ENCODE measurements at regions not wholly inside any gene's neighbourhood (a gene's known extent, or its start where the extent isn't known, plus 50 kb on each side); places are given as distances from the start of the nearest gene placed in this dataset.

DNA sequence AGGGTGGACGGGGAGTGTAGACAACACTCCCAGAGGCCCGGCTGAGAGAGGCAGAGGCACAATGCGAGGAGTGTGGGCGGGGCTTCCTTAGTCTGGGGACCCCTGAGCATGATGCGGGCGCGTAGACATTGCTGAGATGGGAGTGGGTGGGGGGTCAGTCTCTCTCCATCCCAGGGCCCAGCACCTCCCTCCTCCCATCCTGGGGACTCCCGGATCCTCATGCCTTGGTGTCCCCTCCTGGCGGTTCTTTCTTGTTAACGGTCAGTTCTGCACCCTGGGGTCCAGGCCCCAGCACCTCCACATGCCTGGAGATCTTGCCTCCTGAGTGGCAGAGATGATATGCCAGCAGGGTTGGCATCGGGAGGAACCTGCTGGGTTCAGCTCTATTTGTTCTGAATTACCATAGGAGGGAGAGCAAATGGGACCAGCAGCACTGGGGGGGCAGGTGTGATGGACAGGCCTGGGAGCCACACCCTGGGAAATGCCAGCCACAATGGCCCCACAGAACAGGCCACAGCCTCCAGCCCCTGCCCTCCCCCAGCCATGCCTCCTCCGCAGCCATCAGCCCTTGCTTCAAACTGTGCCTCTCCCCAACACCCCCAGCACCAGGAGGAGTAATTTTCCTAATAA lies 55.7 kb downstream of the RTL6 start:
- Histone ChIP-seq H3K9me3 (ENCODE audit: control insufficient read depth, insufficient read depth, low read length) (no peaks in the 10 kb centered on the region), H3K4me1 (ENCODE audit: control insufficient read depth, insufficient read depth, low read length) (no peaks in the 10 kb centered on the region)

DNA sequence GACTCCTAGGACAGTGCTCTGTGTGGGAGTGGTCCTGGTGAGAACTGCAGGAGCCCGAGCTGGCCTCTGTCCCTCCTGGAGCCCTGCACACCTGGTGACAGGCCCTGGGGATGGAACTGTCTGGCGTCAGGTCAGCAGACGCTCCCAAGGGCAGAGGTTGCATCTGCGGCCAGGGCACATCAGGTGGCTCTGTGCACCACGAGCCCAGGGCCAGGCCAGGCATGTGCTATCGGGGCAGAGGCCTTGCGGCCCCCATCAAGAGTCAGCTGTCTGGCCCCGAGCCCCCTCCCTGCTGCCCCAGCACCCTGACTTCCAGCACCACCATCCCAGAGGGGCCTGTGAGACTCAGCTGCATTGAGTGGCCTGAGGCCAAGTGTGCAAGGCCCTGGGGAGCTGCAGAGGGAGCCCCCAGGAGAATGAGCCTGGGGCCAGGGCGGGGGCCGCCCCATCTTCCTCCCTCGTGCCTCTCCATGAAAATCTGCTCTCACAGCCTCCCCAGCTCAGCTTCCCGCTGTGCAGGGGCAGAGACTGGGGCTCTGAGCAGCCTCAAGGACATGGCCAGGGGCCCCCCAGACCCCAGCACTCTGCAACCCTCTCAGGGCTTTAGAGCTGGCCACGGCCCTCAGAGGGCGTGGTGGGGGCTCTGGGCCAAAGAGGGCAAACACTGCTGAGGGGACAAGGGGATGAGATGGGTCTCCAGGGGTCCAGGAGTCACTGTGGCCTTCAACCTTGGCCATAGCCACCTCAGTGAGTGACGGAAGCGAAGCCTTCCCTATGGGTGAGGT lies 56.4 kb downstream of the RTL6 start:
- Histone ChIP-seq H3K9ac (ENCODE audit: low read depth, low read length) (no peak overlapping the region), H3K4me3 (ENCODE audit: low read depth, low read length) (no peak overlapping the region), H3K27ac (ENCODE audit: low read depth, low read length) (no peak overlapping the region), H3K4me1 (ENCODE audit: control insufficient read depth, insufficient read depth, low read length) (no peaks in the 10 kb centered on the region), H3K36me3 (ENCODE audit: control insufficient read depth, insufficient read depth, low read length) (no peaks in the 10 kb centered on the region), H3K27me3 (ENCODE audit: control insufficient read depth, insufficient read depth, low read length) (no peaks in the 10 kb centered on the region), H3K9me3 (ENCODE audit: control insufficient read depth, insufficient read depth, low read length) (no peaks in the 10 kb centered on the region)

More for the DNA sequence above, 55.7 kb downstream of the RTL6 start:
- Histone ChIP-seq H3K27me3 (ENCODE audit: control insufficient read depth, insufficient read depth, low read length) (no peaks in the 10 kb centered on the region), H3K27ac (ENCODE audit: low read depth, low read length) (no peak overlapping the region), H3K36me3 (ENCODE audit: control insufficient read depth, insufficient read depth, low read length) (no peaks in the 10 kb centered on the region), H3K4me3 (ENCODE audit: low read depth, low read length) (no peak overlapping the region), H3K9ac (ENCODE audit: low read depth, low read length) (no peak overlapping the region)

DNA sequence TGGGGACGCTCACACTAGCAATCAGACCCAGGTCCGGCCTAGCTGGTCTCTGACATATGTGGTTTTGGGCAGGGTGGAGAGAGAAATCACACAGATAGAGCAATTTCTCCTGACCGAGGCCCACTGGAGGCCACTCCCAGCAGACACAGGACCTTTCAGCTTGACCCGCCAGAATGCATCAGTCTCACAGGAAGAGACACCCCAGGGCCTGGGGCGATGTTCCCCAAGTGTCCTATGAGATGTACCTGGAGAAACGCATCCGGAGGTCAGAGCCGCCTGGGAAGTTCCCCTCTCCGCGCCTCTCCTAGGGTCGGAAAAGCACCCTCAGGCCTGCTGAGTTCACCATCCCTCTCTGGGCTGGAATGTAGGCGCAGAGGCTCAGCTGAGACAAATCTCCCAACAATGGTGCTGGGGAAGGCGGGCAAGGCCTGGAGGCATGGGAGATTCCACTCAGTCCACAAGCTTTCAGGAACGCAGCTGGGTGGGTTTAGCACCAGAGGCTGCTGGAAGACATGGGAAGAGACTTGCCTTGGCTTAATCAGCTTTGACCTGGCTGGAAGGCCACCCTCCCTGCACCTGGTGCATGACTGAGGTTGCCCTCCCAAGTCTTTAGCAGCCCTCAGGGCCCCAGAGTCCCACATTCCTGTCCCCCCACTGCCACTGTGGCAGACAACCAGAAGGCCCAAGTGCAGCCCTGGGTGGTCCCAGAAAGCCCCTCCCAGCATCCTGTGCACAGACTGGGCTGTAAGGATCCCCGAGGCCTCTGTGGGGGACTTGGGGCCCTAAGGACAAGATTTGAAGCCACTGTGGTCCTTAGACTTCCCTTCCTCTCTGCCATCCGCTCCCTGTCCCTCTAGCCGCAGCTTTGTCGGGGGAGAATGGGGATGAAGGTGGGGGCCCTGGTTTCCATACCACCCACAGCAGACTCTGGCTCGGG lies 57.5 kb downstream of the RTL6 start:
- Histone ChIP-seq H3K27ac (ENCODE audit: low read depth, low read length) (no peak overlapping the region), H3K4me3 (ENCODE audit: low read depth, low read length) (no peak overlapping the region), H3K27me3 (ENCODE audit: control insufficient read depth, insufficient read depth, low read length) (no peaks in the 10 kb centered on the region), H3K36me3 (ENCODE audit: control insufficient read depth, insufficient read depth, low read length) (no peaks in the 10 kb centered on the region), H3K9ac (ENCODE audit: low read depth, low read length) (no peak overlapping the region), H3K4me1 (ENCODE audit: control insufficient read depth, insufficient read depth, low read length) (no peaks in the 10 kb centered on the region), H3K9me3 (ENCODE audit: control insufficient read depth, insufficient read depth, low read length) (no peaks in the 10 kb centered on the region)

DNA sequence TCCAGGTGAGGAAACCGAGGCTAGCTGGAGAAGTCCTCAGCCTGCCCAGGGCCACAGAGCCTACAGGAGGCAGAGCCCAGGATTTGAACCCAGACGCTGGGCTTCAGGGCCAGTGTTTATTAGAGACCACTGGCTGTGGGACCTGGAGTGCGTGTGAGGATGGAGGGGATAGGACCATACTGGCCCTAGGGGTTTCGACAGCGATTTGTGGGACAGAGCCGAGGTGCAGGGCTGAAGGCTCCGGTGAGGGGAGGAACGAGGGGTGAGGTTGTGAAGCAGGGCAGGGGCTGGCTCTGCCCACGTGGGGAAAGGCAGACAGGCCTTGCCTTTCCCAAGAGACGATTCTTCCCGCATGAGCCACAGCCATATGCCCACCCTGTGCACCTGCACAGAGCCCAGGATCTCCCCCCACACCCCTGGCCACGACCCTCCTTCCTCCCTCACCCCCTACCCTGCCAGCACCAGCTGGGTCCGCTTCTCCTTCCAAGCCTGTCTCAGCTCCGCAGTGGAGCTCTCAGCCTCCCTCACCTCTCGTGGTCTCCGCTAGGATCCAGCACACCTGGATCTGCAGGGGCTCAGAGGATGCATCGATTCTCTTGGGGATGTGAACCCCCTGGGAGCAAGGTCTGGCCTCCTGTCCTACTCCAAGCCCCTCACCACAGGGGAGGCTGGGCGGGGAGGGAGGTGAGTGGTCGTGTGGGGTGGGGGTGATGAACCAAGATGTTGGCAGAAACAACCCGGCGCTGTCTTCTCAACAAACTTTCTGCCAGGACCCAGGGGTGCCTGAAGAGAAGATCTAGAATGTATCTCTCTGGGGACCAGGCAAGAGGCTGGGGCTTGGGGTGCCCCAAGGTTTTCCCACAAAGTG lies 58.4 kb downstream of the RTL6 start:
- Histone ChIP-seq H3K4me1 (ENCODE audit: control insufficient read depth, insufficient read depth, low read length) (no peaks in the 10 kb centered on the region), H3K27ac (ENCODE audit: low read depth, low read length) (no peak overlapping the region), H3K36me3 (ENCODE audit: control insufficient read depth, insufficient read depth, low read length) (no peaks in the 10 kb centered on the region), H3K9ac (ENCODE audit: low read depth, low read length) (no peak overlapping the region), H3K9me3 (ENCODE audit: control insufficient read depth, insufficient read depth, low read length) (no peaks in the 10 kb centered on the region), H3K27me3 (ENCODE audit: control insufficient read depth, insufficient read depth, low read length) (no peaks in the 10 kb centered on the region), H3K4me3 (ENCODE audit: low read depth, low read length) (no peak overlapping the region)

DNA sequence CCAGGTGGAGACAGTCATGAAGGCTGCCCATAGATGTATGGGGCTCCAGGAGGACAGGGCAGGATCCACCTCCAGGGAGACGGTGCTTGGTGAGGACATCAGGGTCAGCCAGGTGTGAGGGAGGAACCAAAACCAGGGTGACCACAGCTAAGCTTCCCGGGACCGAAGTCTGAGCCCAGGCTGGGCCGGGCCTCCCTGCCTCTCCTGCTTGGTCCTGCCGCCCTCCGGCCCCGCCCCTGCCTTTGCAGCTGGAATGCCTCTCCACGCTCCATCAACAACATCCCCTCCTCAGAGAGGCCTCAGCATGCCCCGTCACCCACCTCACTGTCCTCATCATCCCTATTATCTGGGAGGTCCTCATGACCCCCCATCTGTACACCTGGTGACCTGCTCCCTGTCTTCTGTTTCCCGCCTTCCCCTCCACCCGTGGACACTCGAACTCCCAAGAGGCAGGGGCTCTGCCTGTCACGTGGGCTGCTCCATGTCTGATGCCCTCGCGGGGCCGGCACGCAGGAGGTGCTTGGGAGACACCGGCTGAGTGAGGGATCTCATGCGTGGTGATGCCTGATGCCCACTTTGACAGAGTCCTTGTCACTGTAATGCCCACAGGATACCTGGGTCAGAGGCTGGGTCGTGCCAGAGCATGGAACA lies 59.4 kb downstream of the RTL6 start:
- Histone ChIP-seq H3K4me3 (ENCODE audit: low read depth, low read length) (no peak overlapping the region), H3K9ac (ENCODE audit: low read depth, low read length) (no peak overlapping the region), H3K27ac (ENCODE audit: low read depth, low read length) (no peak overlapping the region), H3K36me3 (ENCODE audit: control insufficient read depth, insufficient read depth, low read length) (no peaks in the 10 kb centered on the region), H3K27me3 (ENCODE audit: control insufficient read depth, insufficient read depth, low read length) (no peaks in the 10 kb centered on the region), H3K4me1 (ENCODE audit: control insufficient read depth, insufficient read depth, low read length) (no peaks in the 10 kb centered on the region), H3K9me3 (ENCODE audit: control insufficient read depth, insufficient read depth, low read length) (no peaks in the 10 kb centered on the region)

DNA sequence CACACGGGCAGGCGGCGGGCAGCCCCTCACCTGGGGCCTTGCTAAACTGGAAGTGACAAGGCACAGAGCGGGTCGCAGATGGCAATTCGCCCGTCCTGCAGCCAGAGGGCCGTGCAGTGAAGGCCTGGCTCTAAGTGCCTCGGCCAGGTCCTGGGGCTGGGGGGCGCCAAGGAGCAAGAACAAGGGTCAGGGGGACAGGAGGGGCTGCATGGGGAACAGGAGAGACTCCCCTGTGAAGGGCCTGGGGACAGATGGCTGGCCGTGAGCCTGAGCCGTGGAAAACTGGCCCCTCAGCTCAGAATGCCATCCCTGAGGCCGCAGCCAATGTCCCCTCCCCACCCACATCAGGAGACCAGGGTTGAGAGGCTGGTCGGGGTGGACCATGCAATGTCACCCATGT lies 60.0 kb downstream of the RTL6 start:
- Histone ChIP-seq H3K36me3 (ENCODE audit: control insufficient read depth, insufficient read depth, low read length) (no peaks in the 10 kb centered on the region), H3K4me1 (ENCODE audit: control insufficient read depth, insufficient read depth, low read length) (no peaks in the 10 kb centered on the region), H3K27ac (ENCODE audit: low read depth, low read length) (no peak overlapping the region), H3K9ac (ENCODE audit: low read depth, low read length) (no peak overlapping the region), H3K4me3 (ENCODE audit: low read depth, low read length) (no peak overlapping the region), H3K9me3 (ENCODE audit: control insufficient read depth, insufficient read depth, low read length) (no peaks in the 10 kb centered on the region), H3K27me3 (ENCODE audit: control insufficient read depth, insufficient read depth, low read length) (no peaks in the 10 kb centered on the region)

DNA sequence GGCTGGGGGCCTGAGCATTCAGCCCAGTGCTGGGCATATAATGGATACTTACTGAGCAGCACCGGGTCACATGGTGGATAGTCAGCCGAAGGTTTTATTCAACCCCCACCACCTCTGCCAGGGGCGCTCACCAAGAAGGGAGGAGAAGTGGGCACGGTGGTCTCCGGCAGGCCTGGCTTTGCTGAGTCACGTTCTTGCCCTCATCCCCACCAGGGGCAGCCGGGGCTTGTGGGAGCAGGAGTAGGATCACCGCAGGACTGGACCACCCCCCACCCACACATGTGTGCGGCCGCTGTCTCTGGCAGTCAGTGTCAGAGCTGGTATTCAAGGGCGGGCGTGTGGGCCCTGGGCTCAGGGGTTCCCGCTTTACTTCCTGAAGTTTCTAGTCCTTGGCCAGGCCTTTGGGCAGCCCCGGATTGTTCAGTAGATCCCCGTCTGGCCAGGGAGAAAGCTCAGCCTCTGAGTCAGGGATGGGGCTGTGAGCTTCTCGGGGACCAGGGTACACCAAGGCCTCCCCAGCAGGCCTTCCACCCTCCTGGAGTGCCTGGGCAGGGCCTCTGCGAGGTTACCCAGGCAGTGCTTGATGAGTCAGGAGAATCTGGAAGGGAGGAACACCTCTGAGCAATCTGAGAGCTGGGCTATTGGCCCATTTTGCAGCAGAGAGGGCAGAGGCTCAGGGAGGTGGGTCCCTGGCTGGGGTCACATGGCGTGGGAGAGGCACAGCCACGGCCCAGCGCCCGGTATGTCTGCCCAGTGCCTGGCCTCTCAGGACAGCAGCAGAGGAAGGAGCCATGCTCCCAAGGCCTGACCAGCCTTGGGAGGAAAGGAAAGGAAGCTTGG lies 60.6 kb downstream of the RTL6 start:
- Histone ChIP-seq H3K9me3 (ENCODE audit: control insufficient read depth, insufficient read depth, low read length) (no peaks in the 10 kb centered on the region), H3K4me1 (ENCODE audit: control insufficient read depth, insufficient read depth, low read length) (no peaks in the 10 kb centered on the region), H3K4me3 (ENCODE audit: low read depth, low read length) (no peak overlapping the region), H3K9ac (ENCODE audit: low read depth, low read length) (no peak overlapping the region), H3K27me3 (ENCODE audit: control insufficient read depth, insufficient read depth, low read length) (no peaks in the 10 kb centered on the region), H3K36me3 (ENCODE audit: control insufficient read depth, insufficient read depth, low read length) (no peaks in the 10 kb centered on the region), H3K27ac (ENCODE audit: low read depth, low read length) (no peak overlapping the region)

DNA sequence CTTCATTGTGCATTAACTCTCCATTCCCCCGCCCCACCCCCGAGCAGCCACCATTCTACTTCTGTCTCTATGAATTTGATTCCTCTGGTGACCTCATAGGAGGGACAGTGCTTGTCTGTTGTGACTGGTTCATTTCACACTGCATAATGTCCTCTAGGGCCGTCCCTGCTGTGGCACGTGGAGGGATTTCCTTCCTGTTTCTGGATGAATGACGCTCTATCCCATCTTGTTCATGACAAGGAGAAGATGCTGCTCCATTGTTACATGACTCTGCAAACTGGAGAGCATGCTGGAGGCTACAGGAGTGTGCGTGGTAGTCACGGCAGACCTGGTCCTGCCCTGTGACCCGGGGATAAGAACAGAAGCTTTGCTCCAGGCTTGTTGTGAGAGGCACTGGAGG lies 61.3 kb downstream of the RTL6 start:
- no peaks in the 10 kb centered on the region for H3K36me3 ChIP-seq (ENCODE audit: control insufficient read depth, insufficient read depth, low read length)
- H3K4me3 ChIP-seq (ENCODE audit: low read depth, low read length), result no peak overlapping the region
- no peak overlapping the region for H3K27ac ChIP-seq (ENCODE audit: low read depth, low read length)
- no peaks in the 10 kb centered on the region for H3K27me3 ChIP-seq (ENCODE audit: control insufficient read depth, insufficient read depth, low read length)
- no peak overlapping the region for H3K9ac ChIP-seq (ENCODE audit: low read depth, low read length)
- H3K9me3 ChIP-seq (ENCODE audit: control insufficient read depth, insufficient read depth, low read length), result no peaks in the 10 kb centered on the region
- H3K4me1 ChIP-seq (ENCODE audit: control insufficient read depth, insufficient read depth, low read length), result no peaks in the 10 kb centered on the region

DNA sequence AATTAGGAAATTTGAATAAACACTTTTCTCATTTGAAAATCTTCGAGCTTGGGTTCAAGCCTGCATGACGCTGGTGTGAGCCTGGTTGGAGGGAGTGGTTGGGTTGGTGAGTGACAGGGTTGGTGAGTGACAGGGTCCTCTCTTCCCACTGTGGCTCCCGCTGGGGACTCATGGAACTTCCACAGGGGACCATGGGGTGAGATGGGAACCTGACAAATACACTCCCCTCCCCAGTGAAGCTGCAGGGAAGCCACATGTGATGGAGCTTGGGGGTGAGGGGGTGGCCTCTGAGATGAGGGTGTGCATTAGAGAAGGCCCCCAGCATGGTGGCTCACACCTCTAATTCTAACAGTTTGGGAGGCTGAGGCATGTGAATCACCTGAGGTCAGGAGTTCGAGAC lies 66.8 kb downstream of the RTL6 start:
- H3K36me3 ChIP-seq (ENCODE audit: control insufficient read depth, insufficient read depth, low read length), result no peaks in the 10 kb centered on the region
- no peak overlapping the region for H3K9ac ChIP-seq (ENCODE audit: low read depth, low read length)
- H3K4me1 ChIP-seq (ENCODE audit: control insufficient read depth, insufficient read depth, low read length), result peaks cover 8% of the 10 kb centered on the region
- no peaks in the 10 kb centered on the region for H3K9me3 ChIP-seq (ENCODE audit: control insufficient read depth, insufficient read depth, low read length)
- H3K4me3 ChIP-seq (ENCODE audit: low read depth, low read length), result no peak overlapping the region
- no peaks in the 10 kb centered on the region for H3K27me3 ChIP-seq (ENCODE audit: control insufficient read depth, insufficient read depth, low read length)
- no peak overlapping the region for H3K27ac ChIP-seq (ENCODE audit: low read depth, low read length)
